ENCODE measurements at regions not wholly inside any gene's neighbourhood (a gene's known extent, or its start where the extent isn't known, plus 50 kb on each side); places are given as distances from the start of the nearest gene placed in this dataset.

DNA sequence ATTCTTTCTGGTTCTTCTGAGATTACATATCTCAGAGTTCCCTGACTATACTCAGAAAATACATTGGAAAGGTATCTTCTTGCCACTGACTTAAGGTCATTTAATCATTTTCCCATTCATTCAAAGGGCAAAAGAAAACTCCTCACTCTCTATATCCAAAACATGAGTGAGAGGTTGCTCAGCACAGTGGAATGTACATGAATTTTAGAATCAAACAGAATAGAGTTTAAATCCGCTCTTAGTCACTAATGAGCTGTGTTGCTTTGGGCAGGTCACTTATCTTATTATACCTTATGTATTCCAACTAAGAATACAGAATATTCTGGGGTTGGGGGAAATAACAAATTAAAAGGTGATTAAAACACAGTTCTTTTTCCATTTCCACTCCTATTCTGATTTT is 452.6 kb upstream of the KLF12 start:
- DNase-seq: no peak
- TF ChIP-seq, protein P1, sequence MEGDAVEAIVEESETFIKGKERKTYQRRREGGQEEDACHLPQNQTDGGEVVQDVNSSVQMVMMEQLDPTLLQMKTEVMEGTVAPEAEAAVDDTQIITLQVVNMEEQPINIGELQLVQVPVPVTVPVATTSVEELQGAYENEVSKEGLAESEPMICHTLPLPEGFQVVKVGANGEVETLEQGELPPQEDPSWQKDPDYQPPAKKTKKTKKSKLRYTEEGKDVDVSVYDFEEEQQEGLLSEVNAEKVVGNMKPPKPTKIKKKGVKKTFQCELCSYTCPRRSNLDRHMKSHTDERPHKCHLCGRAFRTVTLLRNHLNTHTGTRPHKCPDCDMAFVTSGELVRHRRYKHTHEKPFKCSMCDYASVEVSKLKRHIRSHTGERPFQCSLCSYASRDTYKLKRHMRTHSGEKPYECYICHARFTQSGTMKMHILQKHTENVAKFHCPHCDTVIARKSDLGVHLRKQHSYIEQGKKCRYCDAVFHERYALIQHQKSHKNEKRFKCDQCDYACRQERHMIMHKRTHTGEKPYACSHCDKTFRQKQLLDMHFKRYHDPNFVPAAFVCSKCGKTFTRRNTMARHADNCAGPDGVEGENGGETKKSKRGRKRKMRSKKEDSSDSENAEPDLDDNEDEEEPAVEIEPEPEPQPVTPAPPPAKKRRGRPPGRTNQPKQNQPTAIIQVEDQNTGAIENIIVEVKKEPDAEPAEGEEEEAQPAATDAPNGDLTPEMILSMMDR (IDR thresholded peaks at IDR 0.05): no peak
- TF ChIP-seq POLR2AphosphoS5 (IDR thresholded peaks at IDR 0.05): no peak
- no peak overlapping the region for H3K4me3 ChIP-seq
- no peaks in the 10 kb centered on the region for H3K36me3 ChIP-seq
- no peak overlapping the region for H3K27ac ChIP-seq
- 85 to 100% methylated on average over 1 of the region's 1 CpG for WGBS, 2 donors (ENCODE audit: low coverage in 1 of 2)
- intact Hi-C loops (cut with DNase I; ENCODE audit: low total_unique reads): no loop called here
- no peaks in the 10 kb centered on the region for H3K4me1 ChIP-seq
- in situ Hi-C loops (cut with MboI; ENCODE audit: low pct_ligation_motif_present in 1 of 4, low pct_unique_long_range_greater_than_20kb in 1 of 4, low sequenced_read_pairs in 3 of 4): no loop called here
- H3K27me3 ChIP-seq: no peaks in the 10 kb centered on the region
- H3K9me3 ChIP-seq: no peaks in the 10 kb centered on the region

DNA sequence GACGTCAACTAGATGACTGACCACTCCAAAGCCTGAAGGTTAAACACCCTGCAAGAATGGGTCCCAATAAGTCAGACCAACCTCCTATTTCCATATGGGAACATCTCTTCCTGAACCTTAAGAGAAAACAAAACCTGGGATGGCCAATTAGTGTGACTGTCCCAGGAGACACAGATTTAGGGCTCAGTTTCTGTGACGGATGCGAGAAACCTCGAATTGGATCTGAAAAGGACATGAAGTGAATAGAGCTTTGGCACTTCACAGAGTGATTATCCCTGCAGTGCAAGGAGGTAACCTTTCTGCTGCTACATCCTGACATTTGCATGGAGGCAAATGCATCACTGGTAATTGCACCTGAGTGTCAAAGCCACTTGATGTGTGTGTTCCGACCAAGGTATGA is 442.2 kb upstream of the KLF12 start:
- peaks cover 15% of the 10 kb centered on the region for H3K27me3 ChIP-seq
- TF ChIP-seq EP300 (IDR thresholded peaks at IDR 0.05; ENCODE audit: low read depth) (no peak), POLR2AphosphoS5 (IDR thresholded peaks at IDR 0.05) (no peak), POLR2A (IDR thresholded peaks at IDR 0.05) (no peak)
- TF ChIP-seq, protein P1 (IDR thresholded peaks at IDR 0.05): no peak
- DNase-seq: no peak
- 79 to 86% methylated on average over 1 to 5 of the region's 5 CpGs for WGBS, 2 donors (ENCODE audit: low coverage in 1 of 2)
- in situ Hi-C loops (cut with MboI; ENCODE audit: low pct_ligation_motif_present in 1 of 4, low pct_unique_long_range_greater_than_20kb in 1 of 4, low sequenced_read_pairs in 3 of 4): no loop called here
- no peaks in the 10 kb centered on the region for H3K36me3 ChIP-seq
- no peak overlapping the region for H3K27ac ChIP-seq
- intact Hi-C loops (cut with DNase I; ENCODE audit: low total_unique reads): no loop called here
- H3K9me3 ChIP-seq: no peaks in the 10 kb centered on the region
- H3K4me1 ChIP-seq: peaks cover 0 to 10% (median 5%) of the 10 kb centered on the region in 4 donors
- H3K4me3 ChIP-seq: no peak overlapping the region

DNA sequence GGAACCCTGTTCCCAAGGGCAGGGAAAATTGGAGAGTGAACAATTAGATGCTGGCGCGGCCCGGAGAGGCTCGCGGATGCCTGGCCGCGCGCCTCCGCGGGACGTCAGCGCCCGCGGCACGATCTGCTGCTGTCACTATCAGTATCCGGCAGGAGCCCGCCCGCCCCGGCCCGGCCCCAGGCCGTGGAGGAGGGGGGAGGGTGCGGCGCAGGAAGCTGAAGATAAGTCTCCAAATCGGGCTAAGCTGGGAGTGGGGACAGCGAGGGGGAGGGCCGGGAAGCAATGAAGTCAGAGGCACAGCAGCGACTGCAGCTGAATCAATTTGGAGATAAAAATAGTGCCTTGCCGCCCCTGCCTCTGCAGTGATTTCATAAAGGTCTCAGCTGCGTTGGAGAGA is 441.5 kb upstream of the KLF12 start:
- 1 to 2% methylated on average over 9 to 29 of the region's 29 CpGs for WGBS, 2 donors (ENCODE audit: low coverage in 1 of 2)
- no peaks in the 10 kb centered on the region for H3K9me3 ChIP-seq
- TF ChIP-seq, protein P1 (IDR thresholded peaks at IDR 0.05): no peak
- intact Hi-C loops (cut with DNase I; ENCODE audit: low total_unique reads): no loop called here
- no peak overlapping the region for H3K27ac ChIP-seq
- peak overlapping the region; percentile 3 to 43 (median 20) for H3K4me3 ChIP-seq
- peaks cover 0 to 10% (median 5%) of the 10 kb centered on the region in 4 donors for H3K4me1 ChIP-seq
- no peaks in the 10 kb centered on the region for H3K36me3 ChIP-seq
- in situ Hi-C loops (cut with MboI; ENCODE audit: low pct_ligation_motif_present in 1 of 4, low pct_unique_long_range_greater_than_20kb in 1 of 4, low sequenced_read_pairs in 3 of 4): no loop called here
- DNase-seq: peak; percentile 28
- H3K27me3 ChIP-seq: peaks cover 15% of the 10 kb centered on the region

DNA sequence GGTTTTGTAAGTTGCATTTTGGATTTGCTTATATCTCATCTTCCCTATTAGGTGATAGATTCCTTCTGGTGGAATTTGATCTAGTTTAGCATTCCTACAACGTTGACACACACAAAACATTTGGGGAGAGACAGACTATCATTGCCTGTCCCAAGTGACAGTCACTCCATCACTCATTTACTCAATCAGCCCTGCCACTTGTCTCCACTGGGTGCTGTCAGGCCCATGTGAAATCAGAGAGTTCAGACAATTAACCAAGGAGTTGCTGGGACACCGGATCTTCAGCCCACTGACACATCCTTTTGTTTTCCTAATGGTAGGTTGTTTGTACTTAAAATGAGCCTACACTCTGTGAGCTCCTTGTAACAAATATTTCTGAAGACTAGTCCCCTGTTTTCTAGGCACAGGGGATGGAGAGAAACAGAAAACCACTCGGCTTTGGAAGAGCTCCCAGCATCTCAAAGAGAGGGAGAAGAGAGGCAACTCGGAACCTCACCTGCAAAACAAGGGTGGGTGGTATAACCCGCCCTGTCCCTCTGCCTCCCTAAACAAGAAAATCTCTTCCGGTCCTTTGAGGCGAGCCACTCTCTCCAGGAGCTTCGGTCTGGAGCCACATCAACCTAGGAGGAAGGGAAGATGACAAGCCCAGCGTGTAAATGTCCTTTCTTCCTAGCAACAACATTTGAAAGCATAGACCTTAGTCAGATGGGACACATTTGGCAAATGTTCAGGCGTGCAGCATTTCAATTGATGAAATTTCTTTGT is 440.9 kb upstream of the KLF12 start:
- no peak for DNase-seq
- TF ChIP-seq POLR2A (IDR thresholded peaks at IDR 0.05) (no peak), POLR2AphosphoS5 (IDR thresholded peaks at IDR 0.05) (no peak)
- TF ChIP-seq, protein P1 (IDR thresholded peaks at IDR 0.05): no peak
- peak overlapping the region; percentile 3 to 43 (median 20) for H3K4me3 ChIP-seq
- peaks cover 0 to 10% (median 5%) of the 10 kb centered on the region in 4 donors for H3K4me1 ChIP-seq
- intact Hi-C loops (cut with DNase I; ENCODE audit: low total_unique reads) (loop anchor here (5.0 kb wide), 1 partner anchor 832 kb away; no protein-coding TSS in a partner anchor), in situ Hi-C loops (cut with MboI; ENCODE audit: low pct_ligation_motif_present in 1 of 4, low pct_unique_long_range_greater_than_20kb in 1 of 4, low sequenced_read_pairs in 3 of 4) (no loop called here)
- 24 to 50% methylated on average over 1 to 10 of the region's 10 CpGs for WGBS, 2 donors (ENCODE audit: low coverage in 1 of 2)
- no peaks in the 10 kb centered on the region for H3K36me3 ChIP-seq
- H3K27ac ChIP-seq: no peak overlapping the region
- H3K27me3 ChIP-seq: peaks cover 15% of the 10 kb centered on the region
- no peaks in the 10 kb centered on the region for H3K9me3 ChIP-seq
